RWPE2 (cell line): ENCODE measurements at regions not wholly inside any gene's neighbourhood (a gene's known extent, or its start where the extent isn't known, plus 50 kb on each side); places are given as distances from the start of the nearest gene placed in this dataset.

Experiments
- ATAC-seq: fragments of 200-7000 bp; cut with Tn5 transposase; 3 replicates; pipeline ENCODE4 v1.9.1; 2021; ENCODE audit warnings: low read depth
- DNase-seq: peaks from one replicate; pipeline ENCODE4 v3.0.0-alpha.2; 2020; ENCODE audit warnings: low spot score
- H3K27ac ChIP-seq: fragments of 450-650 bp; 2 replicates; pipeline ENCODE4 v1.5.1; 2017; ENCODE audit warnings: mild to moderate bottlenecking; ENCODE audit not compliant: poor library complexity, severe bottlenecking
- H3K27me3 ChIP-seq: fragments of 250-450 bp; sonication (Bioruptor Pico); 2 replicates; pipeline ENCODE4 v1.5.1; 2021; ENCODE audit warnings: mild to moderate bottlenecking, moderate library complexity; ENCODE audit not compliant: insufficient read depth, poor library complexity, severe bottlenecking
- H3K36me3 ChIP-seq: fragments of 250-450 bp; sonication (Bioruptor Pico); 2 replicates; pipeline ENCODE4 v1.5.1; 2020; ENCODE audit warnings: low read depth, mild to moderate bottlenecking, moderate library complexity
- H3K4me1 ChIP-seq: fragments of 250-450 bp; sonication (Bioruptor Pico); 2 replicates; pipeline ENCODE4 v1.5.1; 2021; ENCODE audit warnings: mild to moderate bottlenecking, moderate library complexity; ENCODE audit not compliant: insufficient read depth, poor library complexity, severe bottlenecking
- H3K4me3 ChIP-seq: fragments of 250-450 bp; sonication (Bioruptor Pico); 2 replicates; pipeline ENCODE4 v1.5.1; 2021; ENCODE audit warnings: mild to moderate bottlenecking, moderate library complexity; ENCODE audit not compliant: severe bottlenecking
- H3K9me3 ChIP-seq: fragments of 250-450 bp; sonication (Bioruptor Pico); 2 replicates; pipeline ENCODE4 v1.5.1; 2021; ENCODE audit warnings: mild to moderate bottlenecking, moderate library complexity; ENCODE audit not compliant: severe bottlenecking
- TF ChIP-seq, protein P1 (sequence below): fragments of 450-650 bp; IDR thresholded peaks from one replicate; pipeline ENCODE4 v1.5.1; 2017; ENCODE audit warnings: mild to moderate bottlenecking, moderate library complexity; ENCODE audit not compliant: poor library complexity, severe bottlenecking

DNA sequence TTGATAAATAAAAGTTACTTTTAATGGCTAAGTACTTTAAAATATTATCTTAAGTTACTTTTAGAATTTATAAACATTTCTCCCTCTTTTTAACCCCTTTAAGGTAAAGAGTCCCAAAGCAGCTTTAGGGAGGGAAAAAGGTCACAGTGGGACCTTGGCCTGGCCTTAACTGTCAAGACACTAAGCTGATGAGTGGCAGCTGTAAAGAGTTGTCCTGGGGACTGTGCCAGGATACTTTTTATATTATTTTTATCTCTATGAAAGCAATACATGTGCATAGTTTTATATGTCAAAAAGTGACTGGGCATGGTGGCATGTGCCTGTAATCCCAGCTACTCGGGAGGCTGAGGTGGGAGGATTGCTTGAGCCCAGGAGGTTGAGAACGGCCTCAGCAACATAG, 94.2 kb upstream of the RESF1 start:
- DNase-seq = no peak
- no peak for ATAC-seq
- no peaks in the 10 kb centered on the region for H3K4me1 ChIP-seq
- no peak overlapping the region for H3K27ac ChIP-seq
- H3K4me3 ChIP-seq = no peak overlapping the region
- H3K27me3 ChIP-seq = no peaks in the 10 kb centered on the region
- TF ChIP-seq, protein P1, sequence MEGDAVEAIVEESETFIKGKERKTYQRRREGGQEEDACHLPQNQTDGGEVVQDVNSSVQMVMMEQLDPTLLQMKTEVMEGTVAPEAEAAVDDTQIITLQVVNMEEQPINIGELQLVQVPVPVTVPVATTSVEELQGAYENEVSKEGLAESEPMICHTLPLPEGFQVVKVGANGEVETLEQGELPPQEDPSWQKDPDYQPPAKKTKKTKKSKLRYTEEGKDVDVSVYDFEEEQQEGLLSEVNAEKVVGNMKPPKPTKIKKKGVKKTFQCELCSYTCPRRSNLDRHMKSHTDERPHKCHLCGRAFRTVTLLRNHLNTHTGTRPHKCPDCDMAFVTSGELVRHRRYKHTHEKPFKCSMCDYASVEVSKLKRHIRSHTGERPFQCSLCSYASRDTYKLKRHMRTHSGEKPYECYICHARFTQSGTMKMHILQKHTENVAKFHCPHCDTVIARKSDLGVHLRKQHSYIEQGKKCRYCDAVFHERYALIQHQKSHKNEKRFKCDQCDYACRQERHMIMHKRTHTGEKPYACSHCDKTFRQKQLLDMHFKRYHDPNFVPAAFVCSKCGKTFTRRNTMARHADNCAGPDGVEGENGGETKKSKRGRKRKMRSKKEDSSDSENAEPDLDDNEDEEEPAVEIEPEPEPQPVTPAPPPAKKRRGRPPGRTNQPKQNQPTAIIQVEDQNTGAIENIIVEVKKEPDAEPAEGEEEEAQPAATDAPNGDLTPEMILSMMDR = no peak
- no peaks in the 10 kb centered on the region for H3K36me3 ChIP-seq
- no peaks in the 10 kb centered on the region for H3K9me3 ChIP-seq

DNA sequence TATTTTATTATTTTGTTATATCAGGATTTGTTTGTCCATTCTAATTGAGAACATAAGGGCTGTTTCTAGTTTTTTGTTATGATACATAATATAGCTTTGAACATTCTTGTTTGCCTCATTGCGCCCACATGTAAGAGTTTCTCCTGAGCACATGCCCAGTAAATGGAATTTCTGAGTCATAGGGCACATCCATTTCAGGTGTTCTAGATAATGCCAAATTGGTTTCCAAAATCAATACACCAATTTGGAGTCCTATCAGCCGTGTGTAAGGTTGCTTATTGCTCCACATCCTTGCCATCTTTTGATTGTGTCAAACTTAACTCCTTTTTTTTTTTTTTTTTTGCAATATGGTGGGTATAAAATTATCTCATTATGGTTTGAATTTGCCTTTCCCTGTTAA, 97.9 kb upstream of the RESF1 start:
- Histone ChIP-seq H3K27me3 (no peaks in the 10 kb centered on the region), H3K4me1 (no peaks in the 10 kb centered on the region), H3K9me3 (no peaks in the 10 kb centered on the region), H3K36me3 (no peaks in the 10 kb centered on the region), H3K4me3 (no peak overlapping the region), H3K27ac (no peak overlapping the region)
- no peak for DNase-seq
- no peak for ATAC-seq
- TF ChIP-seq, protein P1 = no peak

DNA sequence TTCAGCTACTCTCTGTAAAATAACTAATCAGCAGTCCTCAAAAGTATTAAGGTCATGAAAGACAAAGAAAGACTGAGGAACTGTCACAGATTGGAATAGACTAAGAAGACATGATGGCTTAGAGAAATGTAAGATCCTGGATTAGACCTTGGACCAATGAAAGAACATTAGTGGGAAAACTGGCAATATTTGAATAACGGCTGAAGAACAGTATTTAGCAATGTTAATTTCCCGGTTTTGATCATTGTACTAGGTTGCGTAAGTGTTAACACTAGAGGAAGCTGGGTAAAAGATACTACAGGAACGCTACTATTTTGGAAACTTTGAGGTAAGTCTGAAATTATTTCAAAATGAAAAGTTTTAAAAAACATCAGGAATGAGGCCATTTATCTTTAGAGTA, 98.8 kb upstream of the RESF1 start:
- Histone ChIP-seq H3K4me3 (no peak overlapping the region), H3K9me3 (no peaks in the 10 kb centered on the region), H3K27ac (no peak overlapping the region), H3K36me3 (no peaks in the 10 kb centered on the region), H3K27me3 (no peaks in the 10 kb centered on the region), H3K4me1 (no peaks in the 10 kb centered on the region)
- ATAC-seq = no peak
- TF ChIP-seq, protein P1 = no peak
- DNase-seq = no peak

DNA sequence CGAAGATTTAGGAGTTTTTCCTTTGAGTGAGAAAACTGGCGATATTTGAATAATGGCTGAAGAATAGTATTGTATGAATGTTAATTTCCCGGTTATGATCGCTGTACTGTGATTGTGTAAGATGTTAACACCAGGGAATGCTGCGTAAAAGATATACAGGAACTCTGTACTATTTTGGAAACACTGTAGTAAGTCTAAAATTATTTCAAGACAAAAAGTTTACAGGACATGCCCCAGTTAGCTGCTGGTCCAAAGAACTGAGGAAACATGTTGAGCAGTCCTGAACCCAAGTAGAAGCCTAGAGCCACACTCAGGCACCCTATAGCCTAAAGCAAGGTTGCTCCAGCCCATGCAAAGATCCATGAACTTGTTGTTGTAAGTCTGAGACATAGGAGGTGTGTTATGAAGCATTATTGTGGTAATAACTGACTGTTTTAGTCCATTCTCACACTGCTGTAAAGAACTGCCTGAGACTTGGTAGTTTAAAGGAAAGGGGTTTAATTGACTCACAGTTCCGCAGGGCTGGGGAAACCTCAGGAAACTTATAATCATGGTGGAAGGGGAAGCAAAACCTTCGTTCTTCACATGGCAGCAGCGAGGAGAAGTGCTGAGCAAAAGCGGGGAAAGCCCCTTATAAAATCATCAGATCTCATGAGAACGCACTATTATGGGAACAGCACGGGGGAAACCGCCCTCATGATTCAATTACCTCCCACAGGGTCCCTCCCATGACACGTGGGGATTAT, 99.8 kb upstream of the RESF1 start:
- Histone ChIP-seq H3K9me3 (no peaks in the 10 kb centered on the region), H3K27me3 (no peaks in the 10 kb centered on the region), H3K4me3 (no peak overlapping the region), H3K4me1 (no peaks in the 10 kb centered on the region), H3K27ac (no peak overlapping the region), H3K36me3 (no peaks in the 10 kb centered on the region)
- TF ChIP-seq, protein P1 = no peak
- DNase-seq (no peak), ATAC-seq (no peak)

DNA sequence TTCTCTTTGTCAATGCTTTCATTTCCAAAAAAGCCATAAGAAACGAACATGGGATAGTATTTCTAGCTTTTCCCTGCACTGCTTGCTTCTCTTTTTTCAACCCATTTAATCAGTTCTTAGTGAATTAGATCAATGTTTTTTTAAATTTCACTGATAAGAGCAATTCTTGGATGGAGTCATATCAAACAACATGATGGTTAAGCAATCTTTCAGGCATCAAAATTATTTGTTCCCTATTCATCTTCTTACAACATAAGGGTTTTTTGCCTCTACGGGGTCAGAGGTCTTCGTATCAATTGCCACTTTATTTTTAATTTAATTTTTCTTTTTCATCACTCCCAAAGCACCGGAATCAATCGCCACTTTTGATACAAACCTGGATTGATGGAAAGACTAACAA, 103.8 kb upstream of the RESF1 start:
- TF ChIP-seq, protein P1 = no peak
- DNase-seq (no peak), ATAC-seq (no peak)
- Histone ChIP-seq H3K4me3 (no peak overlapping the region), H3K36me3 (no peaks in the 10 kb centered on the region), H3K27me3 (no peaks in the 10 kb centered on the region), H3K9me3 (no peaks in the 10 kb centered on the region), H3K4me1 (no peaks in the 10 kb centered on the region), H3K27ac (no peak overlapping the region)
